Astrocyte (in vitro differentiated cells and primary cell): ENCODE measurements at regions not wholly inside any gene's neighbourhood (a gene's known extent, or its start where the extent isn't known, plus 50 kb on each side); places are given as distances from the start of the nearest gene placed in this dataset.

ENCODE experiments used
- CTCF ChIP-seq: IDR thresholded peaks from 2 replicates; pipeline ENCODE4 v1.5.1; 2011; ENCODE audit warnings: low read depth, mild to moderate bottlenecking, inconsistent platforms, low read length, moderate library complexity; ENCODE audit not compliant: insufficient read depth
- EZH2 ChIP-seq: IDR thresholded peaks from 2 replicates; pipeline ENCODE4 v1.6.1; 2012; ENCODE audit warnings: mild to moderate bottlenecking, low read length, inconsistent platforms; ENCODE audit not compliant: insufficient read depth

- no peak for TF ChIP-seq CTCF
- TF ChIP-seq EZH2: no peak
Measured at GRCh38 chr15:95680728-95681127, 649.8 kb upstream of the NR2F2 start.
